Activated T-helper 1 cell treated with anti-CD3 and anti-CD28 coated beads, Interleukin-12 subunit alpha, Interleukin-12 subunit beta, Interleukin-2, Interleukin-4 antibody, amounts not matched to agents 30 ng/mL and 10 ng/mL and 1 ng/mL, durations not matched to agents 14 hours and 24 hours and 36 hours (primary cell): ENCODE measurements at regions not wholly inside any gene's neighbourhood (a gene's known extent, or its start where the extent isn't known, plus 50 kb on each side); places are given as distances from the start of the nearest gene placed in this dataset.

Source experiments
- DNase-seq: peaks from one replicate; pipeline ENCODE4 v3.0.0; 2021; ENCODE audit warnings: low spot score
- H3K27ac Mint-ChIP-seq: one replicate; pipeline ENCODE4 v1.8.0; 2021; ENCODE audit warnings: mild to moderate bottlenecking, mixed read lengths
- H3K27me3 Mint-ChIP-seq: one replicate; pipeline ENCODE4 v1.8.0; 2022; ENCODE audit warnings: mild to moderate bottlenecking, moderate library complexity, mixed read lengths; ENCODE audit not compliant: insufficient read depth
- H3K36me3 Mint-ChIP-seq: one replicate; pipeline ENCODE4 v1.8.0; 2021; ENCODE audit warnings: low read depth, mixed read lengths
- H3K4me1 Mint-ChIP-seq: one replicate; pipeline ENCODE4 v1.8.0; 2021; ENCODE audit warnings: low read depth, mixed read lengths
- H3K4me3 Mint-ChIP-seq: one replicate; pipeline ENCODE4 v1.8.0; 2021; ENCODE audit warnings: mild to moderate bottlenecking, moderate library complexity, mixed read lengths
- H3K9me3 Mint-ChIP-seq: one replicate; pipeline ENCODE4 v1.8.0; 2021; ENCODE audit warnings: mixed read lengths
- intact Hi-C: fragments of 100-400 bp; cut with micrococcal nuclease; formaldehyde crosslinking; loops from one replicate; pipeline ENCODE4 v1.15.1; 2024

GRCh38 chr18:73983970-73984369 lies 163.7 kb downstream of the FBXO15 start:
- H3K4me1 Mint-ChIP-seq: peaks cover 6% of the 10 kb centered on the region
- H3K27ac Mint-ChIP-seq: no peak overlapping the region
- peaks cover 3% of the 10 kb centered on the region for H3K9me3 Mint-ChIP-seq
- H3K27me3 Mint-ChIP-seq: no peaks in the 10 kb centered on the region
- H3K4me3 Mint-ChIP-seq: no peak overlapping the region
- no peak for DNase-seq
- H3K36me3 Mint-ChIP-seq: peaks cover 3% of the 10 kb centered on the region
- intact Hi-C loops: no loop called here

- DNase-seq: no peak
- H3K27me3 Mint-ChIP-seq: no peaks in the 10 kb centered on the region
- peaks cover 3% of the 10 kb centered on the region for H3K9me3 Mint-ChIP-seq
- H3K36me3 Mint-ChIP-seq: peaks cover 3% of the 10 kb centered on the region
- intact Hi-C loops: no loop called here
- peaks cover 6% of the 10 kb centered on the region for H3K4me1 Mint-ChIP-seq
- H3K4me3 Mint-ChIP-seq: no peak overlapping the region
- no peak overlapping the region for H3K27ac Mint-ChIP-seq
Observed at GRCh38 chr18:73983496-73983895, 164.1 kb downstream of the FBXO15 start.

- no peaks in the 10 kb centered on the region for H3K9me3 Mint-ChIP-seq
- H3K27ac Mint-ChIP-seq: no peak overlapping the region
- peaks cover 6% of the 10 kb centered on the region for H3K4me1 Mint-ChIP-seq
- no peak for DNase-seq
- peaks cover 2% of the 10 kb centered on the region for H3K27me3 Mint-ChIP-seq
- intact Hi-C loops: no loop called here
- no peaks in the 10 kb centered on the region for H3K36me3 Mint-ChIP-seq
- no peak overlapping the region for H3K4me3 Mint-ChIP-seq
Observed at GRCh38 chr18:73981796-73982195, 165.8 kb downstream of the FBXO15 start.

- H3K4me1 Mint-ChIP-seq: peaks cover 7% of the 10 kb centered on the region
- no peaks in the 10 kb centered on the region for H3K36me3 Mint-ChIP-seq
- no peaks in the 10 kb centered on the region for H3K9me3 Mint-ChIP-seq
- intact Hi-C loops: no loop called here
- H3K4me3 Mint-ChIP-seq: no peak overlapping the region
- peaks cover 2% of the 10 kb centered on the region for H3K27me3 Mint-ChIP-seq
- DNase-seq: no peak
- H3K27ac Mint-ChIP-seq: no peak overlapping the region
Observed at GRCh38 chr18:73980289-73980979, 167.2 kb downstream of the FBXO15 start.

- Mint-ChIP-seq H3K9me3 (no peaks in the 10 kb centered on the region), H3K36me3 (no peaks in the 10 kb centered on the region), H3K27me3 (peaks cover 2% of the 10 kb centered on the region), H3K4me1 (peaks cover 14% of the 10 kb centered on the region), H3K4me3 (no peak overlapping the region), H3K27ac (no peak overlapping the region)
- no peak for DNase-seq
- intact Hi-C loops: no loop called here
Observed at GRCh38 chr18:73979742-73980141, 167.9 kb downstream of the FBXO15 start.

GRCh38 chr18:73976433-73976832 lies 171.2 kb downstream of the FBXO15 start:
- intact Hi-C loops: no loop called here
- peaks cover 8% of the 10 kb centered on the region for H3K27me3 Mint-ChIP-seq
- no peak overlapping the region for H3K4me3 Mint-ChIP-seq
- no peak for DNase-seq
- peaks cover 14% of the 10 kb centered on the region for H3K4me1 Mint-ChIP-seq
- H3K27ac Mint-ChIP-seq: no peak overlapping the region
- no peaks in the 10 kb centered on the region for H3K36me3 Mint-ChIP-seq
- H3K9me3 Mint-ChIP-seq: no peaks in the 10 kb centered on the region

DNA sequence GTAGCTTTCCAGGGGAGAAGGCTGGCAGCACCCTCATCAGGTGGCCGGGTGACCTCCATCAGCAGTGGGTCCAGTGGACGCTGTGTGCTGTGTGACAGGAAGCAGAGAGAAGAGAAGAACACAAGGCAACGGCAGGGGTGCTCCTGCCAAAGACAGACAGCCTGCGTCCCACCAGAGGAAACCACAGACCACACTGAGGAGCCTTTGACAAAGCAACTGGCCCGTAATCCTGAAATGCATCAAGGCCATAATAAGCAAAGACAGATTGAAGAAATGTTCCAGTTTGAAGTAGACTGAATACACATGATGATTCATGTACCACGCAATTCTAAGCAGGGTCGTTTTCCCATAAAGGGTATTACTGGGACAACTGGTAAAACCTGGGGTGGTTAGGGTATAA lies 172.4 kb downstream of the FBXO15 start:
- H3K27me3 Mint-ChIP-seq: peaks cover 8% of the 10 kb centered on the region
- intact Hi-C loops: no loop called here
- no peak overlapping the region for H3K27ac Mint-ChIP-seq
- no peak for DNase-seq
- H3K4me1 Mint-ChIP-seq: peaks cover 13% of the 10 kb centered on the region
- H3K36me3 Mint-ChIP-seq: no peaks in the 10 kb centered on the region
- no peaks in the 10 kb centered on the region for H3K9me3 Mint-ChIP-seq
- no peak overlapping the region for H3K4me3 Mint-ChIP-seq

- Mint-ChIP-seq H3K9me3 (no peaks in the 10 kb centered on the region), H3K27me3 (peaks cover 8% of the 10 kb centered on the region), H3K27ac (no peak overlapping the region), H3K36me3 (no peaks in the 10 kb centered on the region), H3K4me1 (peaks cover 8% of the 10 kb centered on the region), H3K4me3 (no peak overlapping the region)
- DNase-seq: no peak
- intact Hi-C loops: no loop called here
Observed at GRCh38 chr18:73973972-73974371, 173.7 kb downstream of the FBXO15 start.

DNA sequence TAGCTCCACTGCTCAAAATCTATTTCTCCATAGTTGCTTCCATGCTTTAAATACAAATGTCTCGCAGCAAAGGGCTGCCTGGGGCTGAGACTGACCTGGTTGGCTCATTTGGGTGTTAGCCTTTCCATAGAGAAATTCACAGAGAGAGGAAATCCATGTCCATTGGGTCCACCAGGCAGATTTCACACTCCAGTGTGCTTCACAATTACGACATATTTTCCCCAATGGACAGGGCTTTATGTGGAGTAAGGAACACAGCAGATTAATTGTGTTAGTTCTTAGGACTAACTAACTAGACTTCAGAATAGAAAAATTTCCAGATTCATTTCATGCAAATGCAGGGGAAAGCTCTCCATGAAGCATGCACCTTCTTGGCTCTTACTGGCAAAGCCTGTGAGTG lies 180.7 kb downstream of the FBXO15 start:
- Mint-ChIP-seq H3K4me3 (no peak overlapping the region), H3K36me3 (no peaks in the 10 kb centered on the region), H3K27me3 (peaks cover 2% of the 10 kb centered on the region), H3K4me1 (no peaks in the 10 kb centered on the region), H3K27ac (no peak overlapping the region), H3K9me3 (no peaks in the 10 kb centered on the region)
- intact Hi-C loops: no loop called here
- DNase-seq: no peak

GRCh38 chr18:73962256-73962655 lies 185.4 kb downstream of the FBXO15 start:
- DNase-seq: no peak
- H3K4me1 Mint-ChIP-seq: peaks cover 8% of the 10 kb centered on the region
- no peak overlapping the region for H3K4me3 Mint-ChIP-seq
- no peaks in the 10 kb centered on the region for H3K27me3 Mint-ChIP-seq
- H3K36me3 Mint-ChIP-seq: no peaks in the 10 kb centered on the region
- H3K9me3 Mint-ChIP-seq: no peaks in the 10 kb centered on the region
- intact Hi-C loops: no loop called here
- H3K27ac Mint-ChIP-seq: no peak overlapping the region

DNA sequence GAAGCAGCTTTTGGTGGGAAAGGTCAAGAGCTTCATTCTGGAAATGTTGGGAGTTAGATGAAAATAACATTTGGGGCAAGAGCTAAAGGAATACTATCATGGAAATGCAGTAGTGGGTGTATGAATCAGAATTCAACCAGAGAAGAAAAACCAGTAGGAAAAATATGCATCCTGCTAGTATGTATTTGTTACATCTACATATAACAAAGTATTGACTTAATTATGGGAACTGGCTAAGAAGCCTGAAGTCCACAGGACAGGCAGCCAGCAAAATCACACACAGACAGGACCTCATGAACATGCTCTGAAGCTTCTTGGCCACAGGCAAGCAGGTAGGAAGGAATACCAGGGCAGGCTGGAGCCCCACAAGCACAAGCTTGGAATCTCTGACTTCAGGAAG lies 185.8 kb downstream of the FBXO15 start:
- H3K9me3 Mint-ChIP-seq: no peaks in the 10 kb centered on the region
- no peak for DNase-seq
- H3K27ac Mint-ChIP-seq: no peak overlapping the region
- no peaks in the 10 kb centered on the region for H3K27me3 Mint-ChIP-seq
- no peak overlapping the region for H3K4me3 Mint-ChIP-seq
- H3K4me1 Mint-ChIP-seq: peaks cover 8% of the 10 kb centered on the region
- no peaks in the 10 kb centered on the region for H3K36me3 Mint-ChIP-seq
- intact Hi-C loops: no loop called here

GRCh38 chr18:73959352-73959751 lies 188.3 kb downstream of the FBXO15 start:
- no peak overlapping the region for H3K27ac Mint-ChIP-seq
- intact Hi-C loops: no loop called here
- no peak overlapping the region for H3K4me3 Mint-ChIP-seq
- no peaks in the 10 kb centered on the region for H3K36me3 Mint-ChIP-seq
- no peak for DNase-seq
- no peaks in the 10 kb centered on the region for H3K27me3 Mint-ChIP-seq
- H3K4me1 Mint-ChIP-seq: peaks cover 14% of the 10 kb centered on the region
- no peaks in the 10 kb centered on the region for H3K9me3 Mint-ChIP-seq

GRCh38 chr18:73954268-73954667 lies 193.4 kb downstream of the FBXO15 start:
- no peak for DNase-seq
- H3K4me3 Mint-ChIP-seq: no peak overlapping the region
- H3K4me1 Mint-ChIP-seq: peaks cover 22% of the 10 kb centered on the region
- no peaks in the 10 kb centered on the region for H3K36me3 Mint-ChIP-seq
- peaks cover 4% of the 10 kb centered on the region for H3K27me3 Mint-ChIP-seq
- no peaks in the 10 kb centered on the region for H3K9me3 Mint-ChIP-seq
- H3K27ac Mint-ChIP-seq: no peak overlapping the region
- intact Hi-C loops: no loop called here
